K562 (cell line): ENCODE measurements at regions not wholly inside any gene's neighbourhood (a gene's known extent, or its start where the extent isn't known, plus 50 kb on each side); places are given as distances from the start of the nearest gene placed in this dataset.

Experiments used
- ATAC-seq: fragments of 200-7000 bp; cut with Tn5 transposase; 3 replicates; pipeline ENCODE4 v1.9.1; 2020; ENCODE audit warnings: moderate library complexity
- BruUV-seq: library from RNA; stranded (reverse); fragments of 400-500 nt; replicated peaks from 2 replicates; lab custom pipeline; 2021; lab: Mats Ljungman, UMichigan
- CTCF ChIA-PET: fragments of 300-600 bp; formaldehyde crosslinking; extraction: SDS; loops from one replicate; lab custom pipeline; 2021; ENCODE audit warnings: low intra/inter-chr PET ratio; lab: Yijun Ruan, JAX
- POLR2A ChIA-PET: fragments of 300-600, 350-650 bp; sonication (Branson Sonifier 250); formaldehyde crosslinking; extraction: SDS; loops from one replicate; lab custom pipeline; 2021; ENCODE audit warnings: antibody characterized with exemption, inconsistent platforms; lab: Yijun Ruan, JAX
- DNase-seq, 4 experiments: peaks; one replicate each; pipeline versions ENCODE4 v3.0.0 to v3.0.0-alpha.2; 2011 to 2018; ENCODE audit warnings: low spot score in 3 of 4, mixed read lengths in 3 of 4; ENCODE audit errors: extremely low read depth in 1 of 4
- FAIRE-seq: peaks from 2 replicates; lab custom pipeline; 2011; peaks lifted over from hg19 to GRCh38; lab: Jason Lieb, UNC
- H2AFZ ChIP-seq: 2 replicates; pipeline ENCODE4 v1.6.0; 2011; ENCODE audit warnings: low read depth, low read length, control low read depth, inconsistent platforms
- H3K27ac ChIP-seq: fragments of 200-600 bp; 3 replicates; pipeline ENCODE4 v1.8.0; 2011; ENCODE audit warnings: low read depth, mild to moderate bottlenecking, control low read depth, inconsistent platforms, low read length, moderate library complexity, mixed read lengths; ENCODE audit errors: extremely low read depth
- H3K27me3 ChIP-seq, 2 experiments: fragments of 300-600 bp in 1 of 2; 2 replicates in 1 of 2; 3 replicates in 1 of 2; pipeline versions ENCODE4 v1.6.0 to v1.8.0; 2011; ENCODE audit warnings: inconsistent platforms in 2 of 2, low read length in 2 of 2, mild to moderate bottlenecking in 1 of 2, mixed read lengths in 1 of 2, moderate library complexity in 1 of 2; ENCODE audit not compliant: control insufficient read depth in 2 of 2, insufficient read depth in 2 of 2
- H3K36me3 ChIP-seq: fragments of 300-600 bp; 3 replicates; pipeline ENCODE4 v1.8.0; 2011; ENCODE audit warnings: mild to moderate bottlenecking, low read length, inconsistent platforms; ENCODE audit not compliant: control insufficient read depth, insufficient read depth
- H3K4me1 ChIP-seq, 2 experiments: fragments of 200-600 bp in 1 of 2; replicated peaks in 1 of 2; 2 replicates in 1 of 2; 3 replicates in 1 of 2; pipeline versions ENCODE4 v1.5.1 to v1.8.0; 2011; ENCODE audit warnings: inconsistent platforms in 2 of 2, low read length in 2 of 2, mild to moderate bottlenecking in 1 of 2, mixed read lengths in 1 of 2, moderate library complexity in 1 of 2; ENCODE audit not compliant: control insufficient read depth in 2 of 2, insufficient read depth in 2 of 2
- H3K4me2 ChIP-seq: 2 replicates; pipeline ENCODE4 v1.6.1; 2011; ENCODE audit warnings: low read length, control low read depth, inconsistent platforms, mixed read lengths; ENCODE audit not compliant: insufficient read depth
- H3K4me3 ChIP-seq: fragments of 200-600 bp; sonication (generic), shearing (Covaris generic); 2 replicates; pipeline ENCODE4 v1.5.1; 2016; ENCODE audit warnings: control low read depth, inconsistent platforms
- H3K79me2 ChIP-seq: fragments of 200-600 bp; 3 replicates; pipeline ENCODE4 v1.8.0; 2011; ENCODE audit warnings: low read length, inconsistent platforms; ENCODE audit not compliant: control insufficient read depth, insufficient read depth
- H3K9ac ChIP-seq, 2 experiments: 2 replicates each; pipeline versions ENCODE4 v1.6.0 to v1.6.1; 2011; ENCODE audit warnings: low read depth in 2 of 2, low read length in 2 of 2, control low read depth in 1 of 2, inconsistent platforms in 1 of 2, mild to moderate bottlenecking in 1 of 2, mixed read lengths in 1 of 2; ENCODE audit not compliant: insufficient read depth in 1 of 2
- H3K9me1 ChIP-seq: one replicate; pipeline ENCODE4 v1.6.0; 2011; ENCODE audit warnings: inconsistent platforms, mild to moderate bottlenecking, low read length, moderate library complexity; ENCODE audit not compliant: control insufficient read depth, insufficient read depth
- H3K9me3 ChIP-seq: replicated peaks from 2 replicates; pipeline ENCODE4 v1.5.1; 2011; ENCODE audit warnings: low read depth, low read length, inconsistent platforms; ENCODE audit not compliant: control insufficient read depth, insufficient read depth
- H4K20me1 ChIP-seq: replicated peaks from 2 replicates; pipeline ENCODE4 v1.6.1; 2011; ENCODE audit warnings: low read length, inconsistent platforms, mixed read lengths; ENCODE audit not compliant: control insufficient read depth, insufficient read depth
- CHD2 ChIP-seq: IDR thresholded peaks from 2 replicates; pipeline ENCODE4 v1.6.1; 2011; ENCODE audit warnings: low read depth, low read length
- CSDE1 ChIP-seq, 2 experiments: fragments of 450-650 bp; IDR thresholded peaks; 2 replicates each; pipeline ENCODE4 v1.6.1; 2016; ENCODE audit warnings: mild to moderate bottlenecking in 1 of 2
- NR3C1 ChIP-seq: sonication (generic); formaldehyde crosslinking; IDR thresholded peaks from 2 replicates; pipeline ENCODE4 v1.8.1; 2022; ENCODE audit warnings: missing genetic modification reagents
- TARDBP ChIP-seq: fragments of 450-650 bp; IDR thresholded peaks from 2 replicates; pipeline ENCODE4 v1.6.1; 2016
- ZNF589 ChIP-seq: fragments of 200-800 bp; sonication (Bioruptor generic); IDR thresholded peaks from 2 replicates; pipeline ENCODE4 v1.6.1; 2016; ENCODE audit warnings: low read depth, missing genetic modification characterization, missing compliant biosample characterization
- WGBS: fragments of 100-300 bp; shearing (Covaris generic); methylation state at CpG from one replicate; pipeline ENCODE4 v1.1.6; 2016; ENCODE audit warnings: low coverage, mixed read lengths; ENCODE audit not compliant: insufficient coverage; ENCODE audit errors: missing lambda C conversion rate; 5-methylcytosine and 5-hydroxymethylcytosine counted together
- in situ Hi-C: fragments of 300-500 bp; cut with MboI; formaldehyde crosslinking; loops from 4 replicates; pipeline ENCODE4 v1.15.0; 2018; ENCODE audit warnings: inconsistent platforms, mixed read lengths
- intact Hi-C: fragments of 100-400 bp; cut with micrococcal nuclease; formaldehyde crosslinking; loops from 2 replicates; pipeline ENCODE4 v1.14.2; 2022
- TF ChIP-seq, protein P1 (sequence below): fragments of 450-650 bp; formaldehyde crosslinking; IDR thresholded peaks from 2 replicates; pipeline ENCODE4 v1.4.0; 2020; ENCODE audit warnings: mild to moderate bottlenecking
- TF ChIP-seq, protein P2 (sequence below): sonication (generic); formaldehyde crosslinking; IDR thresholded peaks from 2 replicates; pipeline ENCODE4 v1.8.0; 2022; ENCODE audit warnings: mild to moderate bottlenecking, missing genetic modification reagents, borderline replicate concordance
- TF ChIP-seq, protein P3 (sequence below): fragments of 450-650 bp; IDR thresholded peaks from 2 replicates; pipeline ENCODE4 v1.6.1; 2016

DNA sequence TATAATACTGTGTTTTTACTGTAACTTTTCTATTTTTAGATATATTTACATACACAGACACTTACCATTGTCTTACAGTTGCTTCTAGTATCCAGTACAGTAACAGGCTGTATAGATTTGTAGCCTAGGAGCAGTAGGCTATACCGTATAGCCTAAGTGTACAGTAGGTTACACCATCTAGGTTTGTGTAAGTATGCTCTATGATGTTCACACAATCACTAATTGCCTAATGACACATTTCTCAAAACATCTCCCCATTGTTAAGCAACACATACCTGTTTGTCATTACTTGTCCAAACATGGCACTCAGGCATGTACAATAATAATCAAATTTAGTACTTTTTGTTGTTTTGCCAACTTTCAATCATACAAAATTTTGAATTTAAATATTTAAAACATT is 757.3 kb downstream of the DOK5 start:
- ChIA-PET POLR2A (no interaction called here), CTCF (no interaction called here)
- H4K20me1 ChIP-seq = no peaks in the 10 kb centered on the region
- 0% methylated on average over 1 of the region's 1 CpG for WGBS
- no peaks in the 10 kb centered on the region; the same call in 1 of the 2 replicates for H3K9me3 ChIP-seq
- no peak for FAIRE-seq
- H3K27ac ChIP-seq = no peak overlapping the region
- no peak overlapping the region for H2AFZ ChIP-seq
- H3K4me3 ChIP-seq = no peak overlapping the region
- BruUV-seq = no TSS peak
- no peaks in the 10 kb centered on the region for H3K79me2 ChIP-seq
- intact Hi-C loops (no loop called here), in situ Hi-C loops (no loop called here)
- no peak overlapping the region for H3K9ac ChIP-seq
- no peaks in the 10 kb centered on the region for H3K4me1 ChIP-seq
- H3K9me1 ChIP-seq = no peaks in the 10 kb centered on the region
- H3K4me2 ChIP-seq = no peak overlapping the region
- no peaks in the 10 kb centered on the region for H3K36me3 ChIP-seq
- DNase-seq = no peak
- TF ChIP-seq, protein P1, sequence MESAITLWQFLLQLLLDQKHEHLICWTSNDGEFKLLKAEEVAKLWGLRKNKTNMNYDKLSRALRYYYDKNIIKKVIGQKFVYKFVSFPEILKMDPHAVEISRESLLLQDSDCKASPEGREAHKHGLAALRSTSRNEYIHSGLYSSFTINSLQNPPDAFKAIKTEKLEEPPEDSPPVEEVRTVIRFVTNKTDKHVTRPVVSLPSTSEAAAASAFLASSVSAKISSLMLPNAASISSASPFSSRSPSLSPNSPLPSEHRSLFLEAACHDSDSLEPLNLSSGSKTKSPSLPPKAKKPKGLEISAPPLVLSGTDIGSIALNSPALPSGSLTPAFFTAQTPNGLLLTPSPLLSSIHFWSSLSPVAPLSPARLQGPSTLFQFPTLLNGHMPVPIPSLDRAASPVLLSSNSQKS (CRISPR knock-in tag) = no peak
- ATAC-seq = no peak
- no peaks in the 10 kb centered on the region for H3K27me3 ChIP-seq

DNA sequence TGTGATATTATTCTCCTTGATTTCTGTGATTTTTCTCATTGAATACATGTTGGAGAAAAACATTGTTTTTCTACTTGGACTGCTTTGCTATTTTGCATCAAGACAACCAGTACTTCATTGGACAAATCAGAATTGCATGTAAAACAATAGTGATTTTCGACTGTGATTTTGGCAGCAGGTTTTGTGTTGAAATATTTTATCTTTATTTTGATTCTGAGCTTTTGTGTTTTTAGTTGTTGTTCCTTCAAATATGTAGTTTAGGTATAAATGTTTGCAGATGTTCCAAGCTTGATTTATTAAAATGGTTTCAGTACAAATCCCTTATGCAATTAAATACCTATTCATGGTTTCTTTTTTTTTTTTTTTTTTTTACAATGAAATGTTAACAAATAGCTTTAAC is 754.1 kb downstream of the DOK5 start:
- CTCF ChIA-PET = no interaction called here
- BruUV-seq = no TSS peak

More for the DNA sequence above, 754.1 kb downstream of the DOK5 start:
- Histone ChIP-seq H3K36me3 (no peaks in the 10 kb centered on the region), H3K9me1 (no peaks in the 10 kb centered on the region), H3K27me3 (no peaks in the 10 kb centered on the region), H3K27ac (no peak overlapping the region), H3K4me3 (no peak overlapping the region), H3K9ac (no peak overlapping the region), H2AFZ (no peak overlapping the region), H3K9me3 (no peaks in the 10 kb centered on the region; the same call in 1 of the 2 replicates), H3K79me2 (no peaks in the 10 kb centered on the region), H3K4me1 (no peaks in the 10 kb centered on the region), H3K4me2 (no peak overlapping the region), H4K20me1 (no peaks in the 10 kb centered on the region)
- in situ Hi-C loops (no loop called here), intact Hi-C loops (no loop called here)
- no peak for ATAC-seq
- 0% methylated on average over 1 of the region's 1 CpG for WGBS
- FAIRE-seq = no peak
- TF ChIP-seq, protein P2, sequence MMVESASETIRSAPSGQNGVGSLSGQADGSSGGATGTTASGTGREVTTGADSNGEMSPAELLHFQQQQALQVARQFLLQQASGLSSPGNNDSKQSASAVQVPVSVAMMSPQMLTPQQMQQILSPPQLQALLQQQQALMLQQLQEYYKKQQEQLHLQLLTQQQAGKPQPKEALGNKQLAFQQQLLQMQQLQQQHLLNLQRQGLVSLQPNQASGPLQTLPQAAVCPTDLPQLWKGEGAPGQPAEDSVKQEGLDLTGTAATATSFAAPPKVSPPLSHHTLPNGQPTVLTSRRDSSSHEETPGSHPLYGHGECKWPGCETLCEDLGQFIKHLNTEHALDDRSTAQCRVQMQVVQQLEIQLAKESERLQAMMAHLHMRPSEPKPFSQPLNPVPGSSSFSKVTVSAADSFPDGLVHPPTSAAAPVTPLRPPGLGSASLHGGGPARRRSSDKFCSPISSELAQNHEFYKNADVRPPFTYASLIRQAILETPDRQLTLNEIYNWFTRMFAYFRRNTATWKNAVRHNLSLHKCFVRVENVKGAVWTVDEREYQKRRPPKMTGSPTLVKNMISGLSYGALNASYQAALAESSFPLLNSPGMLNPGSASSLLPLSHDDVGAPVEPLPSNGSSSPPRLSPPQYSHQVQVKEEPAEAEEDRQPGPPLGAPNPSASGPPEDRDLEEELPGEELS (CRISPR knock-in tag) = no peak
- TF ChIP-seq ZNF589 (CRISPR knock-in tag) (no peak), CHD2 (no peak), NR3C1 (no peak), TARDBP (no peak), CSDE1 (IDR thresholded peaks at IDR 0.05) (no peak)
- TF ChIP-seq, protein P3, sequence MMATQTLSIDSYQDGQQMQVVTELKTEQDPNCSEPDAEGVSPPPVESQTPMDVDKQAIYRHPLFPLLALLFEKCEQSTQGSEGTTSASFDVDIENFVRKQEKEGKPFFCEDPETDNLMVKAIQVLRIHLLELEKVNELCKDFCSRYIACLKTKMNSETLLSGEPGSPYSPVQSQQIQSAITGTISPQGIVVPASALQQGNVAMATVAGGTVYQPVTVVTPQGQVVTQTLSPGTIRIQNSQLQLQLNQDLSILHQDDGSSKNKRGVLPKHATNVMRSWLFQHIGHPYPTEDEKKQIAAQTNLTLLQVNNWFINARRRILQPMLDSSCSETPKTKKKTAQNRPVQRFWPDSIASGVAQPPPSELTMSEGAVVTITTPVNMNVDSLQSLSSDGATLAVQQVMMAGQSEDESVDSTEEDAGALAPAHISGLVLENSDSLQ = no peak
- POLR2A ChIA-PET = no interaction called here
- no peak for DNase-seq
